Stimulated activated naive CD4-positive, alpha-beta T cell (primary cell): ENCODE measurements at regions not wholly inside any gene's neighbourhood (a gene's known extent, or its start where the extent isn't known, plus 50 kb on each side); places are given as distances from the start of the nearest gene placed in this dataset.

ENCODE experiments used
- DNase-seq, 6 experiments: peaks; one replicate each; lab custom pipeline; 2025; lab: John Stamatoyannopoulos, UW

GRCh38 chr18:30072609-30073385 is 969.7 kb downstream of the DSC3 start:
- no peak for DNase-seq

GRCh38 chr18:30066288-30066687 is 976.3 kb downstream of the DSC3 start:
- no peak for DNase-seq

GRCh38 chr18:30057398-30057797 is 985.1 kb downstream of the DSC3 start:
- no peak for DNase-seq

GRCh38 chr18:30056528-30056927 is 986.0 kb downstream of the DSC3 start:
- no peak for DNase-seq

GRCh38 chr18:30044496-30044895 is 998.0 kb downstream of the DSC3 start:
- no peak for DNase-seq

- DNase-seq: no peak
Observed at GRCh38 chr18:30039201-30039600, 1003.3 kb downstream of the DSC3 start.

- DNase-seq: no peak
Observed at GRCh38 chr18:30034818-30035217, 1007.7 kb downstream of the DSC3 start.

- no peak for DNase-seq
Observed at GRCh38 chr18:30016179-30016578, 1026.4 kb downstream of the DSC3 start.

- DNase-seq: no peak
Observed at GRCh38 chr18:30004965-30005364, 1037.6 kb downstream of the DSC3 start.

GRCh38 chr18:29982218-29982617 is 1060.3 kb downstream of the DSC3 start:
- DNase-seq: no peak

GRCh38 chr18:29979881-29980280 is 1062.7 kb downstream of the DSC3 start:
- DNase-seq: no peak

GRCh38 chr18:29969876-29970275 is 1072.7 kb downstream of the DSC3 start:
- no peak for DNase-seq

GRCh38 chr18:29962579-29962978 is 1080.0 kb downstream of the DSC3 start:
- DNase-seq: no peak

GRCh38 chr18:29960539-29960938 is 1082.0 kb downstream of the DSC3 start:
- DNase-seq: no peak

- DNase-seq: no peak
Observed at GRCh38 chr18:29930231-29930630, 1112.3 kb downstream of the DSC3 start.

GRCh38 chr18:29928081-29928480 is 1114.5 kb downstream of the DSC3 start:
- DNase-seq: no peak

- DNase-seq: no peak
Observed at GRCh38 chr18:29925566-29925965, 1117.0 kb downstream of the DSC3 start.

- DNase-seq: no peak
Observed at GRCh38 chr18:29912351-29912750, 1130.2 kb downstream of the DSC3 start.

GRCh38 chr18:29892960-29893558 is 1149.5 kb downstream of the DSC3 start:
- DNase-seq: no peak

- no peak for DNase-seq
Observed at GRCh38 chr18:29883114-29883513, 1159.4 kb downstream of the DSC3 start.

GRCh38 chr18:29882620-29883019 is 1159.9 kb downstream of the DSC3 start:
- DNase-seq: no peak

- no peak for DNase-seq
Observed at GRCh38 chr18:29879763-29880162, 1162.8 kb downstream of the DSC3 start.

GRCh38 chr18:29874519-29875098 is 1167.9 kb downstream of the DSC3 start:
- DNase-seq: no peak
